ENCODE measurements at regions not wholly inside any gene's neighbourhood (a gene's known extent, or its start where the extent isn't known, plus 50 kb on each side); places are given as distances from the start of the nearest gene placed in this dataset.

DNA sequence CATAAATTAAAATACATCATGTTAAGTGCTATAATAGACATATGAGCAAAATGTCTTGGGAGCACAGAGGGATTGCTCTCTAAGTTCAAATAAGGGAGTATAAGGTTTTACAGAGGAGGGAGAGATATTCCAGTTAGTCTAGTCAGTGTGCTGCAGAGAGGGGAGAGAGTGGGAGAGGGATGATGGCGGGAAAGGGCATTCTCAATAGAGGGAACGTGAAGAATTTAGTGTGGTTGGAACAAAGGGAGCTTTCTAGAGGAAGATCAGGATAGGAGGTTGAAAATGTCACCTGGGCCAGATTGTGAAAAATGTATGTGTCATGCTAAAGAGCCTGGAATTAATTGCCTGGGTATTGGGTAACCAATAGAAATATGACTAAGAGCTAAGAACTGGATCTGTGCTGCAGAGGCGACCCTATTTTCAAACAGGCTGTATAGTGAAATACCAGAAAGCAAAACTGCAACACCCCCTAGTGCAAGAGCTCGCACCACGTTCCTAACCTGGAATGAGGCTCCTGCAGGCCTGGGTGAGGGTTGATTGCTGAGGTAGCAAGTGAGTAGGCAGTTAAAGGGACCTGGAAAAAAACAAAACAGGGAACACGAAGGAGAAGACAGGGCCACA is 791.8 kb upstream of the C9orf72 start (continued):
- TF ChIP-seq RXRA (IDR thresholded peaks at IDR 0.05; ENCODE audit: insufficient read depth, low read depth, low read length) (no peak), RAD21 (IDR thresholded peaks at IDR 0.05 in 1 of 2, conservative IDR thresholded peaks at IDR 0.05 in 1 of 2; ENCODE audit: low read depth in 2 of 2, low read length in 2 of 2) (peak; percentile 49 to 70)
